Small intestine (tissue), 7 donors: ENCODE measurements at regions not wholly inside any gene's neighbourhood (a gene's known extent, or its start where the extent isn't known, plus 50 kb on each side); places are given as distances from the start of the nearest gene placed in this dataset.

Source experiments
- DNase-seq, 2 donors: peaks; one replicate each; pipeline versions ENCODE4 v3.0.0 to v3.0.0-alpha.2; 2013
- FAIRE-seq: peaks from 2 replicates; lab custom pipeline; 2012; peaks lifted over from hg19 to GRCh38; lab: Jason Lieb, UNC
- H3K27ac ChIP-seq, 3 donors: one replicate each; pipeline ENCODE4 v1.5.1; 2013; ENCODE audit warnings: low read length in 2 of 3, mild to moderate bottlenecking in 2 of 3, control low read depth in 1 of 3, inconsistent platforms in 1 of 3, low read depth in 1 of 3, moderate library complexity in 1 of 3
- H3K27me3 ChIP-seq, 3 donors: one replicate each; pipeline ENCODE4 v1.6.1; 2013; ENCODE audit warnings: low read length in 3 of 3, inconsistent platforms in 1 of 3; ENCODE audit not compliant: control insufficient read depth in 3 of 3, insufficient read depth in 3 of 3
- H3K36me3 ChIP-seq, 3 donors: one replicate each; pipeline ENCODE4 v1.6.1; 2013; ENCODE audit warnings: low read length in 3 of 3, inconsistent platforms in 1 of 3, low read depth in 1 of 3, mild to moderate bottlenecking in 1 of 3, moderate library complexity in 1 of 3; ENCODE audit not compliant: control insufficient read depth in 3 of 3, insufficient read depth in 2 of 3
- H3K4me1 ChIP-seq, 3 donors: one replicate each; pipeline ENCODE4 v1.6.1; 2013; ENCODE audit warnings: low read length in 2 of 3, inconsistent platforms in 1 of 3, low read depth in 1 of 3, mild to moderate bottlenecking in 1 of 3, moderate library complexity in 1 of 3; ENCODE audit not compliant: control insufficient read depth in 3 of 3, insufficient read depth in 2 of 3
- H3K4me3 ChIP-seq, 3 donors: one replicate each; pipeline ENCODE4 v1.5.1; 2013; ENCODE audit warnings: low read length in 3 of 3, control low read depth in 1 of 3, inconsistent platforms in 1 of 3, low read depth in 1 of 3, mild to moderate bottlenecking in 1 of 3, moderate library complexity in 1 of 3
- H3K9me3 ChIP-seq, 2 donors: one replicate each; pipeline ENCODE4 v1.6.1; 2013; ENCODE audit warnings: low read depth in 1 of 2, low read length in 1 of 2; ENCODE audit not compliant: control insufficient read depth in 2 of 2, insufficient read depth in 1 of 2
- WGBS, 3 donors: extraction: QIAGEN DNeasy Blood & Tissue Kit; methylation state at CpG; one replicate each; pipeline ENCODE4 v1.1.7; 2013; 5-methylcytosine and 5-hydroxymethylcytosine counted together
- donor health status: healthy with polysubstance abuse.
- donor health status: control.
- donor health status: control.
- donor health status: Bipolar disorder and iron deficiency.
- donor health status: healthy.

DNA sequence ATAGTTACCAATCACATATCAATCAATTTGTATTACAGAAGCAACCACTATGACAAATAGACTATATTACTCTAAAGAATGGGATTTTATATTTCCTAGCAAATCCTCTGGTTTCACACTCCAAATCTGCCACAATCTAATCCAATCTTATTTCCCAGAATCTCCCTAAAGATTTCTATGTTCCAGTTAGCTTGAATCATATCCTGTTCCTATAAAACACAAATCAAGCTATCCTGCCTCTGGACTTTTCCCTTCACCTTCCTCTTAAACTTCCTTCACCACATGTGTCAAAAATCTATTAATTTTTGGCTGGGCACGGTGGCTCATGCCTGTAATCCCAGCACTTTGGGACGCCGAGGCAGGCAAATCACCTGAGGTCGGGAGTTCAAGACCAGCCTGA is 50.0 kb downstream of the PIK3C2A start:
- no peak overlapping the region for H3K27ac ChIP-seq
- FAIRE-seq = no peak
- H3K4me3 ChIP-seq = no peak overlapping the region
- DNase-seq = no peak
- H3K27me3 ChIP-seq = no peaks in the 10 kb centered on the region
- H3K36me3 ChIP-seq = peaks cover 0 to 10% (median 2%) of the 10 kb centered on the region in 3 donors
- no peaks in the 10 kb centered on the region for H3K9me3 ChIP-seq
- 90 to 93% (median 92%) methylated on average over 4 of the region's 4 CpGs for WGBS, 3 donors
- H3K4me1 ChIP-seq = peaks cover 0 to 3% (median 2%) of the 10 kb centered on the region in 3 donors

DNA sequence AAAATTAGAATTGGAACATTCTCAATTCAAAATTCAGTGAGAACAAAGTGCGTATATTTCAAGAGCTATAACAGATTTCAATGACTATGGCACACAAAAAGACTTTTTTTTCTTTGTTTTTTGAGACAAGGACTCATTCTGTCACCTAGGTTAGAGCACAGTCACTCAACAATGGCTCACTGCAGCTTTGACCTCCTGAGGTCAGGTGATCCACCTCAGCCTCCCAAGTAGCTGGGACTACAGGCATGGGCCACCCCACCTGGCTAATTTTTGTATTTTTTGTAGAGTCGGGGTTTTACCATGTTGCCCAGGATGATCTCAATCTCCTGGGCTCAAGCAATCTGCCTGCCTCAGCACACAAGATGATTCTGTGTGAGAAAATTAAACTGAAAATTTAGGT is 51.5 kb downstream of the PIK3C2A start:
- Histone ChIP-seq H3K4me3 (no peak overlapping the region), H3K4me1 (peaks cover 0 to 3% (median 2%) of the 10 kb centered on the region in 3 donors), H3K27me3 (no peaks in the 10 kb centered on the region), H3K9me3 (no peaks in the 10 kb centered on the region), H3K27ac (no peak overlapping the region), H3K36me3 (peaks cover 0 to 7% (median 2%) of the 10 kb centered on the region in 3 donors)
- 92 to 98% (median 95%) methylated on average over 2 of the region's 2 CpGs for WGBS, 3 donors
- DNase-seq (no peak), FAIRE-seq (no peak)

DNA sequence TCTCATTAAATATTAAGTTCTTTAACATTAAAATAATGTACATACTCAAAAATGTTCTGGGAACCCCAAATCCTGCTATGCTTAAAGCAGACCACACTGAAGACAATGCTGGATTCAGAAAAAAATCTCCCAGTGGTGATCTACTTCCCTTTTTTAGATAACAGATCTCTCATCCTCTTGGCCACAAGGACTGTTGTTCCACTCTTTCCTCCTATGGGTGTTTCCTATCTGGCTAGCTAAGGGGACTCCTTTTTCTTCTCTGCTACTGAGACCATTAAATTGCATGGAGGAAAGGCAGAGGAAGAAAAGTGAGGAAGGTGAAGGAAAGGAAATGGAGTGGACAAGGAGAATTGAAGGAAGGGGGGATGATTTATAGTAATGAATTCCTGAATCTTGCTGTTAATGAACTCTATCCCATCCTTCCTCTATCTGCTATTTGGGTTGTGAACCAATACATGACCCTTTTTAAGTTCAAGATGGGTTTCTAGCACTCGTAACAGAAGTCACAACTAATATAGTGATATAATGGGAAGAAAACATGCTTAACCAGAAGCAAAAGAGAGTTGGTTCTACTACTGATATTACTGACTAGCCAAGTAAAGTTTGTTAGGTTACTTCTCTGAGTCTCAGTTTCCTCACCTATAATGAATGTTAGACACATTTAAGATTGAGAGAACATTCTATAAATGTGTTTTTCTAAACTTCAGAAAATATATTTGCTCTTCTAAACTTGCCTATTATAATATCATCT is 53.2 kb downstream of the PIK3C2A start:
- Histone ChIP-seq H3K4me3 (no peak overlapping the region), H3K9me3 (no peaks in the 10 kb centered on the region), H3K27ac (no peak overlapping the region), H3K36me3 (peaks cover 0 to 4% (median 2%) of the 10 kb centered on the region in 3 donors), H3K4me1 (peaks cover 0 to 3% (median 0%) of the 10 kb centered on the region in 3 donors), H3K27me3 (no peaks in the 10 kb centered on the region)
- 86 to 96% (median 92%) methylated on average over 1 of the region's 1 CpG for WGBS, 3 donors
- FAIRE-seq = no peak
- DNase-seq = no peak

DNA sequence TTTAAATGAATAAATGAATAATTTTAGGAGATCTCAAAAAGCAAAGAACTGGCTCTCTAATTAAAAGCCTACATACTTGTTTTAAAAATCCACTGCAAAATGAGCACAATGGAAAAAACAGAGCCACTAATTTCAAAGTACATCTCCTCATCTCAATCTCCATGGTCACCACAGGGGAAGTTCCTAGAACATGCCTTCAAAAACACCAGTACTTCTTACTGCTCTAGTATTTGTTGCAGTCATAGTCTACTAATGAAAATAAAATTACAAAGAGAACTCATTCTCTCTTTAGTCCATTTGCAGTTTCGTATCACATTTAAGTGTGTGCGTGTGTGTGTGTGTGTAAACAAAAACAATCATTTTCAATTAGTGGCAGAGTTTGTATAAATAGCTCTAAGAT is 54.0 kb downstream of the PIK3C2A start:
- WGBS, 3 donors = 78 to 94% (median 88%) methylated on average over 2 of the region's 2 CpGs
- Histone ChIP-seq H3K4me1 (peaks cover 0 to 3% (median 0%) of the 10 kb centered on the region in 3 donors), H3K27me3 (no peaks in the 10 kb centered on the region), H3K36me3 (peaks cover 0 to 6% (median 2%) of the 10 kb centered on the region in 3 donors), H3K27ac (no peak overlapping the region), H3K9me3 (no peaks in the 10 kb centered on the region), H3K4me3 (no peak overlapping the region)
- no peak for FAIRE-seq
- no peak for DNase-seq

DNA sequence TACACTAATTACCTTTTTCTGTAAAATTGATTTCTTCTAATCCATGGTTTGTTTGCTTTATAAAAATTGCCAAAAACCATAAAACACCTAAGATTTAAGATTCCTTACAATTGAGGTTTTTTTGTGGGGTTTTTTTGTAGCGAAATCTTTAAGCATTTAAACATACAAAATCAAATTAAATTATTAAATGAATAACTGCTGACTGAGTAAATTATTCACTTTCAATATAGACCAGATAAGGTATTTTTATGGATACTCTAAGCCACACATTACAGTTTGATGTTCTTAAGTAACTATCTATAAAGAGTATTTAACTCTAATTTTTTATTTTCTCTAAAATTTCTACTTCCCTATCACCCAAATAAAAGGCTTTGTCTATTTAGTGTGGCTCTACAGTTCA is 55.5 kb downstream of the PIK3C2A start:
- H3K36me3 ChIP-seq = peaks cover 1 to 10% (median 4%) of the 10 kb centered on the region in 3 donors
- WGBS, 3 donors = 91 to 100% (median 93%) methylated on average over 1 of the region's 1 CpG
- no peak overlapping the region for H3K4me3 ChIP-seq
- no peaks in the 10 kb centered on the region for H3K27me3 ChIP-seq
- FAIRE-seq (peak; percentile 30), DNase-seq (no peak)
- H3K4me1 ChIP-seq = peaks cover 0 to 3% (median 0%) of the 10 kb centered on the region in 3 donors
- H3K27ac ChIP-seq = no peak overlapping the region
- no peaks in the 10 kb centered on the region for H3K9me3 ChIP-seq

DNA sequence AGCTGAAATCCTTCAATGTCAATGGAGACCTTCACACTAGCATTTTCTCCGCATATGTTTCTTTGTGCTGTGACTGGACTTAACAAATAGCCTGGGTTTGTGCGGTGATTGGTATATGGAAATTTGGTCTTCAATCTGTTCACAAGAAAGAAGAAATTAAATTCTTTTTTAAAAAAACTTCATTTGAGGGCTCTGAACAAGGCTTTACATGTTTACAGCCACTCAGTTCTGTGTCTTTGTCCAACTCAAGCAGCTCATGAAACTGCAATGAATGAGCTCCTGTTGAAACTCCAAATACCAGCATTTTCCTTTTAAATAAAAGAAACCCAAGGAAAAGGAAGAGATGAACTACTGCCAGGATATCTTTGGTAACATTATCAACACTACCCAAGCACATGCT is 57.3 kb downstream of the PIK3C2A start:
- WGBS, 3 donors = 97 to 100% (median 99%) methylated on average over 2 of the region's 2 CpGs
- no peak for FAIRE-seq

DNA sequence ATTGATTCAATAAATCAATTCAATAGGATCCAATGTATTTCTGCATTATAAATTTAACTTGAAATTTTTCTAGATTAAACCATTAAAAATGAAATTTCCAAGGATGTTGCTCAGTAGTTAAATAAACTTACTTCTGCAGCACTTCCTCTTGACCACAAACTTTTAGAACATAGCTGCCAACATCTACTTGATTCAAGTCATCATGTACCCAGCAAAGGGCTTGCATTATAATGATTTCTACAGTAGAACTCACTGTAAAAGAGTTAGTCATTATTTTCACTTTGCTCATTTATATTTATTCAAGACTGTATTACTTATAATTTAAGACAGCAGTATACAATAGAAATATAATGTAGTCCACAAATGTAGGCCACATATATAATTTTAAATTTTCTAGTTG is 59.2 kb downstream of the PIK3C2A start:
- no peaks in the 10 kb centered on the region for H3K4me1 ChIP-seq
- no peak overlapping the region for H3K27ac ChIP-seq
- H3K27me3 ChIP-seq = no peaks in the 10 kb centered on the region
- FAIRE-seq = no peak
- peaks cover 1 to 20% (median 7%) of the 10 kb centered on the region in 3 donors for H3K36me3 ChIP-seq
- no peaks in the 10 kb centered on the region for H3K9me3 ChIP-seq
- DNase-seq = no peak
- no peak overlapping the region for H3K4me3 ChIP-seq

More for the DNA sequence above, 57.3 kb downstream of the PIK3C2A start:
- H3K27me3 ChIP-seq = no peaks in the 10 kb centered on the region
- no peak for DNase-seq
- H3K4me3 ChIP-seq = no peak overlapping the region
- H3K36me3 ChIP-seq = peaks cover 3 to 14% (median 4%) of the 10 kb centered on the region in 3 donors
- no peaks in the 10 kb centered on the region for H3K9me3 ChIP-seq
- no peak overlapping the region for H3K27ac ChIP-seq
- H3K4me1 ChIP-seq = peaks cover 0 to 3% (median 0%) of the 10 kb centered on the region in 3 donors

DNA sequence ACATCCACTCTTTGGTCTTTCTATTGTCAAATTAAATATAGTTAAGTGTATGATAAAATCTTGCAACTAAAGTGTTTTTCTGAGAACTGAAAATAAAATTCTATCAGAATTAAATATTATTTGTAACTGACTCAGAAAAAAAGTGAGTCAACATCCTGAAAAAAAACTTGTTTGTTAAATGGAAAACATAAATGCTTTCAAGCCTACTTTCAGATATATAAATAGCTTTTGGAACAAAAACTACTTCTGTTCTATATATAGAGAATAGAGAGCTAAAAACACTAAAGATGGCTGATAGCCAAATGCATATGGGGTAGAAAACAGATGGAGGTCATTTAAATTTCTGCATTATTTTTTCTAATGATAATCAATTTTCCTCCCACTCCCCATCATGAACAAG is 61.8 kb downstream of the PIK3C2A start:
- H3K27me3 ChIP-seq = no peaks in the 10 kb centered on the region
- no peak overlapping the region for H3K4me3 ChIP-seq
- no peaks in the 10 kb centered on the region for H3K9me3 ChIP-seq
- H3K4me1 ChIP-seq = no peaks in the 10 kb centered on the region
- FAIRE-seq (no peak), DNase-seq (no peak)
- peaks cover 3 to 19% (median 7%) of the 10 kb centered on the region in 3 donors for H3K36me3 ChIP-seq
- H3K27ac ChIP-seq = no peak overlapping the region
